CD1c-positive myeloid dendritic cell (primary cell): ENCODE measurements at regions not wholly inside any gene's neighbourhood (a gene's known extent, or its start where the extent isn't known, plus 50 kb on each side); places are given as distances from the start of the nearest gene placed in this dataset.
"Not testable (repeated sequence)": the region's sequence is repeated elsewhere in the genome, so short reads cannot be mapped to it uniquely, and the experiment has no call there.

Source experiments
- DNase-seq: peaks from one replicate; pipeline ENCODE4 v3.0.0-alpha.2; 2016; ENCODE audit errors: extremely low spot score

DNA sequence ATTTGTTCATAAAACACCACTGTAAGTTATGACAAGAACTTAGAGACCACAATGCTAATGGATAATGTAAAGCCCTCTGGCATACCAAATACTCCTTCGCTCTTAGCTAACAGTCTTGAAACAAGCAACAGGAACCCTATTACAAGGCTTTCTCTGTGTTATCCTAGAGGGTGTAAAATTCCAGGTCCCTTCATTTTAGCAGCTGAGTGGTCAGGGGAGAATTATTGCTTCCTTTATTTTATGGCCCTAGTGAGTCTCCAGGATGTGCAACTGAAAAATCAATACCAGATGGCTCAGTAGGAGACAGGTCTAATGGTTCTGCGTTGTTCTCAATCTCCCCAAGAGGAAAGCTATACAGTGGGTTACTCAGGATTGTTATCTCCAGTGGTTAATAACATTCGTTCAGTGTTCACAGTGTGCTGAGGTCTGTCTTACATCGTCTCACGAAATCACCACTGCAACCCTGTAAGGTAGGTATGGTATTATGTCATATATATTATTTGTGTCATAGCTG lies 172.7 kb upstream of the CNOT2 start:
- no peak for DNase-seq

DNA sequence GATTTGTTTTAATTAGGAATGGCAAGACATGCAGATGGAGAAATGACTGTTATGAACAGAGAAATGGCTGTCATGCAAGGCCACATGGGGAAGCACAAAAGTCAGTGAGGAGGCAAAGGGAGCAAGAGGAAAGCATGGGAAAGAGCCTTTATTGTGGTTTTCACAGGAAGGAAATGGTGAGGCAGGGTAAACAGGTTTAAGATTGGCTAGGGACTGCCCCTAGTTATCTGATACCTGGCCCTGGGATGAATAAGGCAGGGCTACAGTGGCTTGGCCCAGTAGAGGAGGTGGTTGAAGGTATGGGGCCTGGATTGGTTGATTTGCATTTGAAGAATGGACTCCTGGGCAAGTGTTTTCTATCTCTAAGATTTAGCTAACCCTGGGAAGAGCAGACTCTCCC lies 168.7 kb upstream of the CNOT2 start:
- no peak for DNase-seq

DNA sequence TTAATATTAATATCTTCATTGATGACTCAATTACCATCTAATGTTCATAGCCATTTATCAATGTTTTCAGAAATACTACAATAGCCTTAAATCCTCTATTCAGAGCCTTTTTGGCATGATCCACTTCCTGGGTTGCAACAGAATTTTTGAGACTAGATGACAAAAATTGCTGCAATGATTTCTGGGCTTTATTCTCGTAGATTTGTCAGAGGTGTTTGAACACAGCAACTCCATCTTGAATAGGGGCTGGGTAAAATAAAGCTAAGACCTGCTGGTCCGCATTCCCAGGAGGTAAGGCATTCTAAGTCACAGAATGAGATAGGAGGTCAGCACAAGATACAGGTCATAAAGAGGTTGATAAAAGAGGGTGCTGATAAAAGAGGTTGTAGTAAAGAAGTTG lies 165.8 kb upstream of the CNOT2 start:
- DNase-seq, result no peak

DNA sequence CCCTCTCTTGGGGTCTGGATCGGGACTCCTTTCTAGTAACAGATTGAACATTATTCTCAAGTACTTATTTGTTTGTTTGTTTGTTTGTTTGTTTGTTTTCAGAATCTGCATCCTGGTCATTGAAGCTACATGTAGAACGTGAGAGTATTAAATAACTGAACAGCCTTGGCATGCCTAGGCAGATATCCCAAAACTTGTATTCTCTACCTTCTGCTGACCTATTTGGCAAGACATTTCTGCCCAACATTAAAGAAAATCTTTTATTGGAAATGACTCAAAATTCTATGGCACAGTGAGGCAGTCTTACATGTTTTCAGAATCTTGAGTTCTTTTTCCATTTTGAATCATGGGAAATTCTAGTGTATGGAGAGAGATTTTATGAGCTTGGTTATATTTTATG lies 165.1 kb upstream of the CNOT2 start:
- DNase-seq, result no peak

DNA sequence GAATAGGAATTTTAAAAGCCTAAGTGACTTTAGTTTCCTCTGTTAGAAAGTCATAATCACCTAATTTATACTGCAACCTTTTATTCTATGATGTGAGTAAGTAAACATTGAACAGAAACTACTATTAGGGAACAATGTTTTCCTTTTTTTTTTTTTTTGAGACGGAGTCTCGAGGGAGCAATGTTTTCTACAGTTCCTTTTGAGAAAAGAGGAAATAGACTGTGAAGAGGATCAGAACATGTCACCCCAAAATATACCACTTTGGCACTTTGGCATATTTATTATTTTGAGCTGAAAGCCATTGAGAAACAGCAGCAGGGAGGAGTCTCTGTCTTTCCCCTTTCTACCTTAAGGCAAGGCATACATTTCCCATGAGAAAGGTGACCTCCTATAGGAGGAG lies 162.7 kb upstream of the CNOT2 start:
- DNase-seq, result peak; percentile 61

DNA sequence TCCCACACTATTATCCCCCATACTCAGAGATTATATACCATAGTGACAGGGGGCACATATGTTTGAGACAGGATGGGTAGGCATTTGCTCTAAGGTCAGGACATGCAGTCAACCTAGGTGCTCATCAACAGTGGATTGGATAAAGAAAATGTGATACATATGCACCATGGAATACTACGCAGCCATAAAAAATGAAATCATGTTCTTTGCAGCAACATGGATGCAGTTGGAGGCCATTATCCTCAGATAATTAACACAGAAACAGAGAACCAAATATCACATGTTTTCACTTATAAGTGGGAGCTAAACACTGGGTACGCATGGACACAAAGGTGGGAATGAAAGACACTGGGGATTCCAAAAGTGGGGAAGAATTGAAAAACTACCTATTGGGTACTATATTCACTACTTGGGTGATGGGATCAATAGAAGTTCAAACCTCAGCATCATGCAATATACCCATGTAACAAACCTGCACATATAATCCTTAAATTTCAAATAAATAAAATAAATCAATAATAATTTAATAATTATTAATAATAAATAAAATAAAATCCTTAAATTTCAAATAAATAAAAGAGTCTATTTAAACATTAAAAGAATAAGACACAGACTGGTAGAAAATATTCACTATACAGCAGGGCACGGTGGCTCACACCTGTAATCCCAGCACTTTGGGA lies 160.1 kb upstream of the CNOT2 start:
- no peak for DNase-seq

DNA sequence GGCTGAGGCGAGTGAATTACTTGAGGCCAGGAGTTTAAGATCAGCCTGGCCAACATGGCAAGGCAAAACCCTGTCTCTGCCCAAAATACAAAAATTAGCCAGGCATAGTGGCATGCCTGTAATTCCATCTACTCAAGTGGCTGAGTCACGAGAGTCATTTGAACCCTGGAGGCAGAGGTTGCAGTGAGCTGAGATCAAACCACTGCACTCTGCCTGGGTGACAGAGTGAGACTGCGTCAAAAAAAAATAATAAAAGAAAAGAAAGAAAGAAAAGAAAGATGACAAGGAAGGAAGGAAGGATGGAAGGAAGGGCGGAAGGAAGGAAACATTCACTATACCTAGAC lies 159.6 kb upstream of the CNOT2 start:
- DNase-seq, result no peak

DNA sequence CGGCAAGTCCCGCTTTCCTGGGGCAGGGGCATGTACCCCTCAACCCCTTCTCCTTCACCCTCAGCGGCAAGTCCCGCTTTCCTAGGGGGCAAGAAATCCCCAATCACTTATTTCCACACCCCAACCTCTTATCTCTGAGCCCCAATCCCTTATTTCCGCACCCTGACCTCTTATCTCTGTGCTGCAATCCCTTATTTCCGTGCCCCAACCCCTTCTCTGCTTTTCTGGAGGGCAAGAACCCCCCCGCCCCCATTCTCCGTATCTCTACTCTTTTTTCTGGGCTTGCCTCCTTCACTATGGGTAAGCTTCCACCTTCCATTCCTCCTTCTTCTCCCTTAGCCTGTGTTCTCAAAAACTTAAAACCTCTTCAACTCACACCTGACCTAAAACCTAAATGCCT lies 156.9 kb upstream of the CNOT2 start:
- not testable (repeated sequence) for DNase-seq

DNA sequence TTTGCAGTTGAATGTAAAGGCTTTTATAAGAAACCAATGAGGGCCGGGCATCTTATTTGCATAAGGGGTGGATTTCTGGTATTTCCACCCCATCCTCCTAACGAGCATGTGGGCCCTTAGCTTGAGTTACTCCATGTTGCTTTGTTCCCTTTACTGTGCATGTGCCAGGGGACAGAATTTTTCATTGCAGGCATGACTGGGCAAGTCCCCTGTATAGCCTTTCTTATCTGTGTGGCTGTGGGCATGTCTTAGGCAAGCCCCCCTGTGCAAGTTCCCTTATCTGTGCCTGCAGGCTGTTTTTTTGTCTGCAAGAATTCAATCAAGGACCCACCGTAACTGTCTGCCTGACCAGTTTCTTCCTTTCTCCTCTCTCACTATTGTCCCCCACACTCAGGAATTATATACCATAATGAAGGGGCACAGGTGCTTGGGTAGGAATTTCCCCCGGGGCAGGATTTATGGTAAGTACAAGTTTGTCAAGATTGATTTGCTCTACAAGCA lies 152.2 kb upstream of the CNOT2 start:
- DNase-seq, result no peak

DNA sequence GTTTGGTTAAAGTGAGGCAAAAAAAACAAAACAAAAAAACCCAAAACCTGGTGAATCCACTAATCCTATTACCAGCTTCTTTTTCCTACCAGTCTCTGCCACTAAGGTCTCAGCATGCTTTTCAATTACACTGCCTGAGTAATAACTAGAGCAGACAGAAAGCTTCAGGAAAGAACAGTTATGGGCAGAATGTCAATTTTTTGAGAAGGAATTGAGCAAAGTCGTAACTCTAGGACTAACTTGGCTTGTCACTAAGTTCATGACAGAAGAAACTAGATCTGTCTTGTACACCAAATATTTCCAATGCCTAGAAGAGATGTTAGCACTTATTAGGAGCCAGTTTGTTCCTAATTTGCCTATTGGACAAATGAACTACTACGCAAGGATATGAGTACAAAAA lies 148.8 kb upstream of the CNOT2 start:
- DNase-seq, result no peak

DNA sequence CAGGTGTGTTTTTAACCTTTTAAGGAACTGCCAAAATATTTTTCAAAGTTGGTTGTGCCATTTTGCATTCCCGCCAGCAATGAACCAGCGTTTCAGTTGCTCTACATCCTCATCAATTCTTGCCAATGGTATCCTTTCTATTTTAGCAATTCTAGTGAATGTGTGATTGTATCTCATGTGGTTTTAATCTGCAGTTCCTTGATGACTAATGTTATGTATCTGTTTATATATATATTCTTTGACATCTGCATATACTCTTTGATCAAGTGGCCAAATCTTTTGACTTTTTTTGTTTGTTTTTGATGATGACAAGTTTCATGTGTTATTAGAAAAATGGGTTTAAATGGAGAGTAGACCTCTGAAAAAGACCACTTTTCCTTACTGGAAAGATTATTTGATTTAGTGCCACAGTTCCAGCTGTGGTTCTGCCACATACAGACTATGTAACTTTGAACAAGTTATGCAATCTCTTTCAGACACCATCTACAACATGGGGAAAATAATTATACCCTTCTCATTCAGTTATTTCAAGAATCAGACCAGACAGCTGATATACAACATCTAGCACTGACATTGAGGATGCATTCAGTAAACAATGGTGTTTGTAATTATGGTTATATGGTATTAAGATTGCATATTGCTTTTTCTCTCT lies 146.3 kb upstream of the CNOT2 start:
- no peak for DNase-seq

DNA sequence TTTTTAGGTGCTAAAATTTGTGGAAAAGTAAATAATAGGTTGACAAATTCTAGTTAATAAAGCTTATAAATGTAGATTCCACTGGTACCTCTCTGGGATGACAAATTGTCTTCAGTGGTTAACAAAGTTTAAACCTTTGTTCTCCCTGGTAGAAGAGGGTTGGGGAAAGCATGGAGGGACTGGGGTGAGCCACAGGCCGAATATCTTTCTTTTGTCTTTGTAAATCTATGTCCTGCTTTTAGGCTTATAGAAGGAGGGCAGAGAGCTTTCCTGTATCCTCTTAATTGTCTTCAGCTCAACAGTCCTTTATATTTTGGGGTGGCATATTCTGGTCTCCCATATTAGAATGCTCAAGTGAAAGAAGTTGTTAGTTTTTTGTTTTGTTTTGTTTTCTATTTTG lies 142.2 kb upstream of the CNOT2 start:
- no peak for DNase-seq

DNA sequence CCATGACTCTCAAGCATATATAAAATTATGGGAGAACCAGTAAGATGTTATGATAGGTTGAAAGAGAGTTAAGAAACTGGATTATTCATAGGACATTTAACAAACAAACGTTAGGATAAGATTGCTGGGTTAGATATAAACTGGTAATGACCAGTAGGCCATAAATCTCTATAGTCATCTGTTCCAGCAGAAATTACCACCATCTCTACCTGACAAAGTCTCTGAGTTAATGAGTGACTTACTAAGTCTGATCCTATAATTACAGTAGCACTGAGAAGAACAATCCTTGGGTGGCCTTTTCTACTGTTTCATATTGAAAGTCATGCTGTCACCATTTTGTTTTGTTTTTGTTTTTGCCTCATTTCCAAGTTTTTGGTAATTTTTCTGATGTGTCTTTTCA lies 136.9 kb upstream of the CNOT2 start:
- DNase-seq, result no peak

DNA sequence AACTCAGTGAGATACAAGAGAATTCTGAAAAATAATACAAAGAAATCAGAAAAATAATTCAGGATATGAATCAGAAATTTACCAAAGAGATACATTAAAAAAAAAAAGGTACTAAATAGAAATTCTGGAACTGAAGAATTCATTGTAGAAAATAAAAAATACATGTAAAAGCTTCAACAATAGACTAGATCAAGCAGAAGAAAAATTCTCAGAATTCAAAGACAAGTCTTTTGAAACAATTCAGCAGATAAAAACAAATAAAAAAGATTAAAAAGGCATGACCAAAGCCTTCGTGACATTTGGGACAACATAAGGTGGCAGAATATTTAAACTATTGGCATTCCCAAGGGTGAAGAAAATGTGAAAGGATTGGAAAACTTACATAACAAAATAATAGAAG lies 133.1 kb upstream of the CNOT2 start:
- DNase-seq, result no peak

DNA sequence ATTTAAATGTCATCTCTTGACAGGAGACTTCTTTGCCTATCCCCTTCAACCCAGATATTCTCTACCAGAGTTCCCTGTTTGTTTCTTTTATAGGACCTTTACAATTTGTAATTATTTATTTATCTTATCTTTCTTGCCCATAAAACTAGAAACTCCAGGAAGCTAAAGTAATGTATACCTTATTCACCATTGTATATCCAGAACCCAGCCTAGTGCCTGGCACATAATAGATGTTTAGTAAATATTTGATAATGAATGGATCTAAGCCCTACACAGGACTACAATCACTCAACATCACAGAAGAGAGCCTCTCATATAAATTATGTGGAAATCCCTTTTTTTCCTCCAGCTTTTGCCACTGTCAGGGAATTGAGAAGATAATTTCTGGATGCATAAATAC lies 125.6 kb upstream of the CNOT2 start:
- no peak for DNase-seq

DNA sequence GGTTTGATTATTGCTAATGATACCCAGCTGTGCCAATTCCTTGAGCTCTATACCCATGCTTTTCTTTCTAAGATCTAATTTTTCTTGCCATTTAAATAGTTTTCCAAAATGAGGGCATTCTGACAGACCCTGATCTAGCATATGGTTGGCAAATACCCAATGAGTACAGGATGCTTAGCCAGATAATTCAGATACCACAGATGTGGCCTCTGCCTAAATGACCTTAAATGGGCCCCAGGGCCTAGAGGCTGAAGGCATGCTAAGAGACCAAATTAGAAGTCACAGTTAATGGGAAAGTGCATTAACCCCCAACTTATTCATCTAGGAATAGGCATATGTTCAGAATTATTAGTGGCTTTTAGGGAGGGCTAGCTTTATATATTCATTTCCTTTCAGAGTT lies 122.3 kb upstream of the CNOT2 start:
- DNase-seq, result no peak

DNA sequence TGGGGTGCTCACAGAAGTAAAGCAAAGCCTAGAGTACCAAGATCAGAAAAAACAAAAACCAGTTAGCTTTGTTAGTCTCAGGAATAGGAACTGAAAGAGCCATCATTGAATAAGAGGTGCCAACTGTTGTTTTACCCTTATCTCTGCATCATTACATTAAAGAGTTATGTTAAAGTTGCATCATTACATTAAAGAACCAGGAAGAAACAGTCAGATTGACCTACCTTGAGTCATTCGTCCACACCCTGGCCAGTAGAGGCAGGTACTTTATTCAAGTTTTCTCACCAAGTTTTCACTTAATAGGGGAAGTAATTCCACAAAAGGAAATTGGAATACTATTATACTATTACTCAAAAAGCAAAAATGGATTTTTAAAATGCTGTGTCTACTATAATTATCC lies 121.7 kb upstream of the CNOT2 start:
- no peak for DNase-seq

DNA sequence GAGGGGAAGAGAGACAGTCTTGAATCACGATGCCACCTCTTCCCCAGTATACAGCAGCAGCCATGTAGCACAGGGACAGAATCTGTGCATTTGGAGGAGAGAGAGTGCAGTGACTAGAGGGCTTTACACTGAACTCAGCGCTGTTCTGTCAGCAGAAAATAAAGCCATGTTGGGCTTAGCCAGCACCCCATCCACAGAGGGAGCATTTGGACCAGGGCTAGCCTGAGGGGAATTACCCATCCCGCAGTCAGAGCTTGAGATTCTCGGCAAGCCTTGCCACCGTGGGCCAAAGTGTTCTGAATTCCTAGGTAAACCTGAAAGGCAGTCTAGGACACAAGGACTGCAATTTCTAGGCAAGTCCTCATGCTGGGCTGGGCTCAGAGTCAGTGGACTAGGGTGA lies 120.4 kb upstream of the CNOT2 start:
- DNase-seq, result no peak

DNA sequence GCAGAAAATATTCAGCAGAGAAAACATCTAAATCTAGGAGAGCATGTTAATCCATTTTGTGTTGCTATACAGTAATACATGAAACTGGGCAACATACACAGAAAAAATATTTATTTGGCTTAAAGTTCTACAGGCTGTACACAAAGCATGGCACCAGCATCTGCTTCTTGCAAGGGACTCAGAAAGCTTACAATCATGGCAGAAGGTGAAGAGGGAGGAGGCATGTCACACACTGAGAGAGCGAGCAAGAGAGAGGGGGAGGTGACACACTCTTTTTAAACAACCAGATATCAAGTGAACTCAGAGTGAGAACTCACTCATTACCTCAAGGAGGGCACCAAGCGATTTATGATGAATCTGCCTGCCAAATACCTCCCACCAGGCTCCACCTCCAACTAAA lies 94.2 kb upstream of the CNOT2 start:
- no peak for DNase-seq

DNA sequence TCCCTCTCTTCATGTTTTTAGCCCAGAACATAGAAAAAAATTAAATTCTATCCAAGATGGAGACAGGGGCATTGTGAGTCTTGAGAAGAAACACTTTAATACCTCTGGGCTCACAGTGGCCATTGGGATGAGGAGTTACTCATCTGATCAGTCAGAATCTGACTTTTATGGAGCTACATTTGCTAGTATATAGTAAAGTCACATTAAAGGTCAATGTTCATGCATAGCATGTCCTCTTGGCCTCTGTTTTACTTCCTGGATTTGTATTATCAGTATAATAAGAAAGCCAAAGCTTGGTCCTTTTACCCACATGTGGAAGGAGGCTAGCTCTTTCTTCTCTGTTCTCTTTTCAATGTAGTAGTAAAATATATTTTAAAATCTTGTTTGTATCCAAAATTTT lies 93.6 kb upstream of the CNOT2 start:
- DNase-seq, result no peak

DNA sequence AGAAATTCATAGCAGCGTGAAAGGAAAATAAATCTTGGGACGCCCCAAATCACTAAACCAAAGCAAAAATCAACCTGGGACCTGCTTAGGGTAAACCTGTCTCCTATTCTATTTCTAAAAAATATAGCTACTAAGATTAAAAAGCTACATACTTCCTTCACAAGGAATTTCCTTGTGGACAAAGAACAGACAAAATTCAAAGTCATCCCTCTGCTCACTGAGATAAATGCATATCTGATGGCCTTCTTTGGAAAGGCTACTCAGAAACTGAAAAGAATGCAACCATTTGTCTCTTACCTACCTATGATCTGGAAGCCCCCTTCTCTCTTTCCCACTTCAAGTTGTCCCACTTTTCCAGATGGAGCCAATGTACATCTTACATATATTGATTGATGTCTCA lies 93.0 kb upstream of the CNOT2 start:
- no peak for DNase-seq

DNA sequence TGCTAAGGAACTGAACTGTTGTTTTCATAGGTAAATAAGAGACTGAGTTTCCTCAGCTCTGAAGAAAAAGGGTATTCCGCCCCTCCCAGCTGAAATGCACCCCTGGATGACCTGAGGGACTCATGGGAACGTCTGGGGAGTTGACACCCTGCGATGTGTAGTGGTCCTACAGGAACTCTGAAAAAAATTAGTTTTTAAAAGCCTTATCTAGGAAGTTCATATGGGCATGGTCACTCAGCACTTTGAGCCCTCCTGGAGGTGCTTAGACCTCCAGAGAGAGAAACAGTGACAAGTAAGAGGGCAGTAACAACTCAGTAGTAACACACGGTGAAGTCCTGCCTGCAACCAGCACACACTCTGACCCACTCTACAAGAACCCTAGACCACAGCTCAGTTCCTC lies 91.2 kb upstream of the CNOT2 start:
- DNase-seq, result no peak

DNA sequence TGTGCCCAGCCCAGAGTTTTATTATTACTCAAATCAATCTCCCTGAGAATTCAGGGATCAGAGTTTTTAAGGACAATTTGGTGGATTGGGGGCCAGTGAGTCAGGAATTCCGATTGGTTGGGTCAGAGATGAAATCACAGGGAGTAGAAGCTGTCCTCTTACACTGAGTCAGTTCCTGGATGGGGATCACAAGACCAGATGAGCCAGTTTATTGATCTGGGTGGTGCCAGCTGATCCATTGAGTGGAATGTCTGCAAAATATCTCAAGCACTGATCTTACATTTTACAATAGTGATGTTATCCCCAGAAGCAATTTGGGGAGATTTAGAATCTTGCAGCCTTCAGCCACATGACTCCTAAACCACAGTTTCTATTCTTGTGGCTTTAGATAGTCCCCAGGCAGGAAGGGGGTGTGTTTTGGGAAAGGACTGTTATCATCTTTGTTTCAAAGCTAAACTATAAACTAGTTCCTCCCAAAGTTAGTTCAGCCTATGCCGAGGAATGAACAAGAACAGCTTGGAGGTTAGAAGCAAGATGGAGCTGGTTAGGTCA lies 89.1 kb upstream of the CNOT2 start:
- no peak for DNase-seq
